Gastrocnemius medialis (tissue), 4 donors: ENCODE measurements at regions not wholly inside any gene's neighbourhood (a gene's known extent, or its start where the extent isn't known, plus 50 kb on each side); places are given as distances from the start of the nearest gene placed in this dataset.

ENCODE experiments used
- ATAC-seq, 2 donors: fragments of 150-250 bp; one replicate each; pipeline ENCODE4 v1.9.1; 2016
- DNase-seq, 2 donors: peaks; one replicate each; pipeline ENCODE4 v3.0.0-alpha.2; 2019
- H3K27ac ChIP-seq, 4 donors: fragments of 200-600 bp; sonication (generic); 1 replicate in 1 of 4; 2 replicates in 3 of 4; pipeline ENCODE4 v1.5.1; 2016 to 2018; ENCODE audit warnings: mild to moderate bottlenecking in 2 of 4, moderate library complexity in 1 of 4
- H3K27me3 ChIP-seq, 3 donors: fragments of 200-600 bp; sonication (generic) in 2 of 3; 1 replicate in 1 of 3; 2 replicates in 2 of 3; pipeline versions ENCODE4 v1.5.1 to v1.6.0; 2016 to 2019; ENCODE audit warnings: mild to moderate bottlenecking in 1 of 3, moderate library complexity in 1 of 3
- H3K36me3 ChIP-seq, 2 donors: fragments of 200-600 bp; sonication (generic) in 1 of 2; one replicate each; pipeline ENCODE4 v1.5.1; 2017 to 2018
- H3K4me1 ChIP-seq, 2 donors: fragments of 200-600 bp; sonication (generic) in 1 of 2; one replicate each; pipeline ENCODE4 v1.5.1; 2016 to 2017; ENCODE audit warnings: mild to moderate bottlenecking in 2 of 2
- H3K4me3 ChIP-seq, 4 donors: fragments of 200-600 bp; sonication (generic) in 3 of 4; 1 replicate in 1 of 4; 2 replicates in 3 of 4; pipeline ENCODE4 v1.5.1; 2016 to 2019; ENCODE audit warnings: mild to moderate bottlenecking in 2 of 4
- H3K9me3 ChIP-seq, 3 donors: fragments of 200-600 bp; sonication (generic) in 2 of 3; 1 replicate in 1 of 3; 2 replicates in 2 of 3; pipeline ENCODE4 v1.5.1; 2016 to 2019
- POLR2A ChIP-seq, 2 donors: fragments of 450-650 bp; IDR thresholded peaks; one replicate each; pipeline ENCODE4 v1.6.1; 2017; ENCODE audit warnings: antibody characterized with exemption in 2 of 2, mild to moderate bottlenecking in 2 of 2, moderate library complexity in 2 of 2
- in situ Hi-C, 4 donors: fragments of 200-750 bp; cut with MboI; loops; one replicate each; pipeline versions ENCODE4 v1.15.0 to v1.8.0; 2017; ENCODE audit warnings: low sequenced_read_pairs in 4 of 4
- intact Hi-C: fragments of 100-400 bp; cut with DNase I; formaldehyde crosslinking; loops from one replicate; pipeline ENCODE4 v1.15.1; 2023; ENCODE audit warnings: low total_unique reads
- TF ChIP-seq, protein P1 (sequence below), 5 experiments: fragments of 450-650 bp in 3 of 5; fragments of 200-600 bp in 2 of 5; sonication (generic) in 2 of 5; IDR thresholded peaks in 4 of 5; conservative IDR thresholded peaks in 1 of 5; 1 replicate in 4 of 5; 2 replicates in 1 of 5; pipeline ENCODE4 v1.5.1; 2016 to 2019; ENCODE audit warnings: antibody characterized with exemption in 5 of 5, mild to moderate bottlenecking in 3 of 5, moderate library complexity in 3 of 5

DNA sequence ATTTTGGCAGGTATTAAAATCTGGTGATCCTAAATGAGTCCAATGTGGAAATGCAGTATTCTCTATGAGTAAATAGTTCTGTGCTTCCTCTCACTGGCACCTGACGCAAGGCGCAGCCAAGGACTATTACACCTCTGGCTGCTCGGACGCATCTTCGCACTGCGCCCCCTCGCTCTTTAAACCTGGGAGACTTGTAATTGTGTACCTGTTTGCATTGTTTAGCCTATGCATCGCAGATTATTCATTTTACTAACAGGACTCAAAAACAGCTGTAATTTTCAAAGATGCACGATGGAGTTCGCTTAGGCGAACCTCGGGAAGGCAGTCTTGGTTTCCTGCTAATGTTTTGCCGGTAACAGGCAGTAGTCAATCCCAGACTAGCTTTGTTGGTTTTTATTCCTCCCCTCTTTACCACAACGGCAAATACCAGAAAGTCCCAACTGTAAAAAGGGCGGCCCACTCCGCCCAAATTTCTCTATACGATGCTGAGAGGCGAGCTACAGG lies 113.2 kb downstream of the KCNRG start:
- H3K27ac ChIP-seq, result peak overlapping the region in 2 of 4 donors; percentile 99 to 100
- TF ChIP-seq, protein P1, sequence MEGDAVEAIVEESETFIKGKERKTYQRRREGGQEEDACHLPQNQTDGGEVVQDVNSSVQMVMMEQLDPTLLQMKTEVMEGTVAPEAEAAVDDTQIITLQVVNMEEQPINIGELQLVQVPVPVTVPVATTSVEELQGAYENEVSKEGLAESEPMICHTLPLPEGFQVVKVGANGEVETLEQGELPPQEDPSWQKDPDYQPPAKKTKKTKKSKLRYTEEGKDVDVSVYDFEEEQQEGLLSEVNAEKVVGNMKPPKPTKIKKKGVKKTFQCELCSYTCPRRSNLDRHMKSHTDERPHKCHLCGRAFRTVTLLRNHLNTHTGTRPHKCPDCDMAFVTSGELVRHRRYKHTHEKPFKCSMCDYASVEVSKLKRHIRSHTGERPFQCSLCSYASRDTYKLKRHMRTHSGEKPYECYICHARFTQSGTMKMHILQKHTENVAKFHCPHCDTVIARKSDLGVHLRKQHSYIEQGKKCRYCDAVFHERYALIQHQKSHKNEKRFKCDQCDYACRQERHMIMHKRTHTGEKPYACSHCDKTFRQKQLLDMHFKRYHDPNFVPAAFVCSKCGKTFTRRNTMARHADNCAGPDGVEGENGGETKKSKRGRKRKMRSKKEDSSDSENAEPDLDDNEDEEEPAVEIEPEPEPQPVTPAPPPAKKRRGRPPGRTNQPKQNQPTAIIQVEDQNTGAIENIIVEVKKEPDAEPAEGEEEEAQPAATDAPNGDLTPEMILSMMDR (IDR thresholded peaks at IDR 0.05 in 4 of 5, conservative IDR thresholded peaks at IDR 0.05 in 1 of 5), result no peak
- TF ChIP-seq POLR2A (IDR thresholded peaks at IDR 0.05), result no peak
- peaks cover 11 to 21% of the 10 kb centered on the region in 2 donors for H3K4me1 ChIP-seq
- no peaks in the 10 kb centered on the region for H3K27me3 ChIP-seq
- in situ Hi-C loops, result loop anchor here in 2 of 4 donors (5.0 to 10.0 kb wide), 2 partner anchors 41 to 134 kb away; partner anchors contain the start of gene TRIM13 (in 1 of the 2)
- intact Hi-C loops, result loop anchor here (5.0 kb wide), 3 partner anchors 94 to 1674 kb away; partner anchors contain the start of genes DHRS12 and KPNA3
- H3K9me3 ChIP-seq, result no peaks in the 10 kb centered on the region
- no peaks in the 10 kb centered on the region for H3K36me3 ChIP-seq
- no peak overlapping the region for H3K4me3 ChIP-seq
- no peak for DNase-seq
- ATAC-seq, result no peak

DNA sequence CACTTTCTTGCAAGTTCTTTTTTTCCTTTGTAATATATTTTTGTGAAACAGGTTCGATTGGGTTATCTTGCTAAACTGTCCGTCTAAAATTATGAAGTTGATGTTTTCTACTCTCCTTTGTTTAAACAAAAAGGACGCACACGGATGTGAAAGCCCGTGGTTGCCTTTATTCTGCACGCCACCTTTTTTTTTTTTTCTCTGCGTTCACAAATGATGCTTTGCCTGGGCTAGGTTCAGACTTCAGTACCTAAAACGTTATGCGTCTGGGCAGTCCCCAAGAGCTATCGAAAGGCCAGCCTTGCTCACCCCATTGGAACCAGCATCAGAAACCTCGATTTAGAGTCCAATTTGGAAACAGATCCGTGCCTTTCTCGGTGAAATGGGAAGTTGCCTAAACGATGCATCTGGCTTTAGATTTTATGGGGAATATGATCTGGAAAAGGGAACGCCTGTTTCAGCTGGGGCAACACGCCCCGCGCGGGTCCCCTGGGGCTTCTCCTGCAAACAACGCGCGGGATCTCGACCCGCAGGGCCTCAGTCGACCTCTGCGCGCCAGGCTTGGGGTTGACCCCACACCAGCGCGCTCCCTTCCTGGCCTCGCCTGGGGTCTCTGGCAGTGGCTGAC lies 113.9 kb downstream of the KCNRG start:
- H3K4me1 ChIP-seq, result peaks cover 11 to 20% of the 10 kb centered on the region in 2 donors
- intact Hi-C loops (loop anchor here (5.0 kb wide), 3 partner anchors 93 to 1673 kb away; partner anchors contain the start of genes DHRS12 and KPNA3), in situ Hi-C loops (loop anchor here in 2 of 4 donors (5.0 to 10.0 kb wide), 2 partner anchors 42 to 134 kb away; partner anchors contain the start of gene TRIM13 (in 1 of the 2))
- DNase-seq (peak in 1 of 2 donors; percentile 44), ATAC-seq (no peak)
- no peaks in the 10 kb centered on the region for H3K36me3 ChIP-seq
- H3K4me3 ChIP-seq, result peak overlapping the region; percentile 57 to 72 (median 65)
- H3K27ac ChIP-seq, result peak overlapping the region; percentile 70 to 78 (median 78)
- TF ChIP-seq, protein P1 (IDR thresholded peaks at IDR 0.05 in 4 of 5, conservative IDR thresholded peaks at IDR 0.05 in 1 of 5), result no peak
- TF ChIP-seq POLR2A (IDR thresholded peaks at IDR 0.05), result no peak
- H3K27me3 ChIP-seq, result no peaks in the 10 kb centered on the region
- no peaks in the 10 kb centered on the region for H3K9me3 ChIP-seq

DNA sequence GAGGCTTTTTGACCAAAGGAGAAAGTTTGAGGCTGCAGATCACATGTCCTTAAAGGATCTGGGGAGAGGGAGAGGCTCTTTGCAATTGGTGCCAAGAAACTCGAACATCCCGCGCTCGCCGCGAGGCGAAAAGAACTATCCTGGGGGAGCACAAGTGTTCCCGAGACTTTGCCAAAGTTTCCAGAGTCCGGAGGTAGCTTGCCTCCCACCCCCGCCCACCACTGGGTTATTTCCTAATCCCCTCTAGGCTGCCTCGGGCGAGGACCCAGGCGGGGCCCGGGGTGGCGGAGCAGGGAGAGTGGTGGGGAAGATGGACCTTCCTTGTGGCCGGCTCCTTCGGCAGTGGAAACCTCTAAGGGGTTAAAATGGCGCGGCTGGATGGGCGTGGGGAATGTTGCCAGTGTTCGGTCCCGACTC lies 114.5 kb downstream of the KCNRG start:
- peaks cover 11 to 20% of the 10 kb centered on the region in 2 donors for H3K4me1 ChIP-seq
- no peaks in the 10 kb centered on the region for H3K36me3 ChIP-seq
- in situ Hi-C loops, result loop anchor here in 2 of 4 donors (5.0 to 10.0 kb wide), 2 partner anchors 42 to 135 kb away; partner anchors contain the start of gene TRIM13 (in 1 of the 2)
- H3K9me3 ChIP-seq, result no peaks in the 10 kb centered on the region
- H3K27ac ChIP-seq, result peak overlapping the region; percentile 70 to 78 (median 78)
- no peaks in the 10 kb centered on the region for H3K27me3 ChIP-seq
- TF ChIP-seq, protein P1 (IDR thresholded peaks at IDR 0.05 in 4 of 5, conservative IDR thresholded peaks at IDR 0.05 in 1 of 5), result no peak
- TF ChIP-seq POLR2A (IDR thresholded peaks at IDR 0.05), result no peak
- H3K4me3 ChIP-seq, result peak overlapping the region; percentile 57 to 72 (median 65)
- ATAC-seq (no peak), DNase-seq (peak; percentile 35 to 54)
- intact Hi-C loops, result loop anchor here (5.0 kb wide), 3 partner anchors 93 to 1673 kb away; partner anchors contain the start of genes DHRS12 and KPNA3

DNA sequence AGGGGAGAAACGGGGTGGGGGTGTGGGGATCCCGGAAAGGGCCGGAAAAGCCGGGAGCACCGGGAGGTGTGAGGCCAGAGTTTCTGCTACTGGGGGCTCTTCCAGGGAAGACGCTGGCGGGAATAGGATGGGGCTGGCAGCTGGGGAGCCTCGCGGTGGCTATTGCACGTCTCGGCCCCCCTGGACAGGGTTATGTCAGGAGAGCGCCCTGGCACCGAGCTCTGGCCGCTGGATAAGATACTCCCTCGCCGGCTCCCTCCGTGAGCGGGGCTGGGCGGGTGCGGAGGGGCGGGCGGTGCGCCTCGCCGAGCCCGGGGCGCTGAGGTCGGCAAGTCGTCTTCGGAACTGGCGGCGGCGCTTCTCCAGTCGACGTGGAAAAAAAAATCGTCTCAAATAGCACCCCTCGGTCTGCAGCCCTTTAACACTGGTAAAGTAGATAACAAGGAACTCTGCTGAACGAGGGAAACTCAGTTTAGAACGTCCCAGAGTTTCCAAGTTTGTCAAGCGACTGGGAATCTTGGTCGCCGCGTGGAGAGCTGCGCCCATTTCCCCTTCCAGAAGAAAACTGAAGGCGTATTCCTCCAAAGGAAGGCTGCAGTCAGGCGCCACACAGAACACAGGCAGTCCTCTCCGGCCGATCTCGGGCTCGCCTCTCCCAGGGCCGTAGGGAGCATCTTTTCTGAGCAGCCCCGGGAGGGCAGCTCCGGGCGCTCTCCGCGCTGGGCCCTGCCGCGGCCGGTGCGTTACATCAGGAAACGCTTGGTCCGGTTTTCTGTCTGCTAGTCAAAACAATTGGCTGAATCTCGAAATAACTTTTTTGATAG lies 115.1 kb downstream of the KCNRG start:
- in situ Hi-C loops (no loop called here), intact Hi-C loops (no loop called here)
- peak overlapping the region; percentile 70 to 78 (median 78) for H3K27ac ChIP-seq
- peaks cover 11 to 20% of the 10 kb centered on the region in 2 donors for H3K4me1 ChIP-seq
- H3K27me3 ChIP-seq, result no peaks in the 10 kb centered on the region
- TF ChIP-seq POLR2A (IDR thresholded peaks at IDR 0.05), result peak; percentile 10 to 35
- TF ChIP-seq, protein P1 (IDR thresholded peaks at IDR 0.05 in 4 of 5, conservative IDR thresholded peaks at IDR 0.05 in 1 of 5), result no peak
- peak overlapping the region; percentile 57 to 72 (median 65) for H3K4me3 ChIP-seq
- no peaks in the 10 kb centered on the region for H3K36me3 ChIP-seq
- DNase-seq, result peak; percentile 27 to 66
- peak; percentile 16 to 21 for ATAC-seq
- no peaks in the 10 kb centered on the region for H3K9me3 ChIP-seq
